HG02840 (cell line): ENCODE measurements at regions not wholly inside any gene's neighbourhood (a gene's known extent, or its start where the extent isn't known, plus 50 kb on each side); places are given as distances from the start of the nearest gene placed in this dataset.

Experiments used
- ATAC-seq: cut with Tn5 transposase; IDR thresholded peaks from one replicate; pipeline ENCODE4 v1.9.1; 2021; ENCODE audit warnings: mild to moderate bottlenecking, moderate library complexity, moderate number of reproducible peaks; ENCODE audit not compliant: unreplicated experiment, low FRiP score

GRCh38 chr17:71327376-71328059 lies 793.3 kb upstream of the SOX9 start:
- no peak for ATAC-seq

GRCh38 chr17:71329310-71330098 lies 791.3 kb upstream of the SOX9 start:
- no peak for ATAC-seq

GRCh38 chr17:71330099-71330375 lies 790.8 kb upstream of the SOX9 start:
- ATAC-seq, result no peak

- no peak for ATAC-seq
Measured at GRCh38 chr17:71331754-71332325, 789.0 kb upstream of the SOX9 start.

- ATAC-seq, result no peak
Measured at GRCh38 chr17:71334048-71334751, 786.6 kb upstream of the SOX9 start.

GRCh38 chr17:71335212-71335611 lies 785.6 kb upstream of the SOX9 start:
- ATAC-seq, result no peak

GRCh38 chr17:71337938-71338337 lies 782.9 kb upstream of the SOX9 start:
- no peak for ATAC-seq

GRCh38 chr17:71338396-71338795 lies 782.4 kb upstream of the SOX9 start:
- ATAC-seq, result no peak

- no peak for ATAC-seq
Measured at GRCh38 chr17:71339206-71339605, 781.6 kb upstream of the SOX9 start.

GRCh38 chr17:71342737-71343136 lies 778.1 kb upstream of the SOX9 start:
- ATAC-seq, result no peak

GRCh38 chr17:71349908-71350600 lies 770.8 kb upstream of the SOX9 start:
- no peak for ATAC-seq

- no peak for ATAC-seq
Measured at GRCh38 chr17:71360301-71360700, 760.5 kb upstream of the SOX9 start.

- ATAC-seq, result no peak
Measured at GRCh38 chr17:71361656-71362450, 759.0 kb upstream of the SOX9 start.

GRCh38 chr17:71363661-71364060 lies 757.2 kb upstream of the SOX9 start:
- ATAC-seq, result no peak

- ATAC-seq, result no peak
Measured at GRCh38 chr17:71371809-71372208, 749.0 kb upstream of the SOX9 start.

GRCh38 chr17:71375948-71376347 lies 744.9 kb upstream of the SOX9 start:
- no peak for ATAC-seq

GRCh38 chr17:71376933-71377332 lies 743.9 kb upstream of the SOX9 start:
- no peak for ATAC-seq

GRCh38 chr17:71378036-71378435 lies 742.8 kb upstream of the SOX9 start:
- no peak for ATAC-seq

GRCh38 chr17:71378741-71379140 lies 742.1 kb upstream of the SOX9 start:
- no peak for ATAC-seq

- ATAC-seq, result no peak
Measured at GRCh38 chr17:71379512-71379911, 741.3 kb upstream of the SOX9 start.
